H1 (cell line): ENCODE measurements at regions not wholly inside any gene's neighbourhood (a gene's known extent, or its start where the extent isn't known, plus 50 kb on each side); places are given as distances from the start of the nearest gene placed in this dataset.
A peak's percentile ranks its signal among the peaks of the same experiment; 100 is the strongest.

ENCODE experiments used
- CBX5 ChIP-seq: fragments of 300-800, 300-1000 bp; sonication (generic); IDR thresholded peaks from 2 replicates; pipeline ENCODE4 v1.7.1; 2016; ENCODE audit warnings: antibody characterized with exemption, low read length, low read depth
- EP300 ChIP-seq, 2 experiments: IDR thresholded peaks; 1 replicate in 1 of 2; 2 replicates in 1 of 2; pipeline ENCODE4 v1.6.1; 2011 to 2012; ENCODE audit warnings: low read depth in 2 of 2, low read length in 2 of 2, mild to moderate bottlenecking in 2 of 2, borderline replicate concordance in 1 of 2, inconsistent platforms in 1 of 2, moderate library complexity in 1 of 2
- HDAC2 ChIP-seq, 2 experiments: fragments of 300-600 bp in 1 of 2; sonication (generic) in 1 of 2; IDR thresholded peaks; 2 replicates each; pipeline ENCODE4 v1.6.1; 2011 to 2012; ENCODE audit warnings: low read depth in 2 of 2, low read length in 2 of 2, mild to moderate bottlenecking in 2 of 2, moderate library complexity in 2 of 2, borderline replicate concordance in 1 of 2, inconsistent platforms in 1 of 2
- RBBP5 ChIP-seq: IDR thresholded peaks from 2 replicates; pipeline ENCODE4 v1.7.1; 2012; ENCODE audit warnings: low read depth, mild to moderate bottlenecking, inconsistent platforms, low read length, moderate library complexity, borderline replicate concordance
- SP4 ChIP-seq: IDR thresholded peaks from 2 replicates; pipeline ENCODE4 v1.6.1; 2012; ENCODE audit warnings: low read length, inconsistent platforms
- TF ChIP-seq, protein P1 (sequence below): IDR thresholded peaks from 2 replicates; pipeline ENCODE4 v1.6.1; 2011; ENCODE audit warnings: low read depth, mild to moderate bottlenecking, low read length; ENCODE audit not compliant: insufficient read depth
- TF ChIP-seq, protein P2 (sequence below), 3 experiments: IDR thresholded peaks; 1 replicate in 2 of 3; 2 replicates in 1 of 3; pipeline versions ENCODE4 v1.5.1 to v1.6.1; 2011; ENCODE audit warnings: low read length in 3 of 3, mild to moderate bottlenecking in 3 of 3, inconsistent platforms in 2 of 3, low read depth in 1 of 3, moderate library complexity in 1 of 3; ENCODE audit not compliant: insufficient read depth in 1 of 3; ENCODE audit errors: control extremely low read depth in 1 of 3

DNA sequence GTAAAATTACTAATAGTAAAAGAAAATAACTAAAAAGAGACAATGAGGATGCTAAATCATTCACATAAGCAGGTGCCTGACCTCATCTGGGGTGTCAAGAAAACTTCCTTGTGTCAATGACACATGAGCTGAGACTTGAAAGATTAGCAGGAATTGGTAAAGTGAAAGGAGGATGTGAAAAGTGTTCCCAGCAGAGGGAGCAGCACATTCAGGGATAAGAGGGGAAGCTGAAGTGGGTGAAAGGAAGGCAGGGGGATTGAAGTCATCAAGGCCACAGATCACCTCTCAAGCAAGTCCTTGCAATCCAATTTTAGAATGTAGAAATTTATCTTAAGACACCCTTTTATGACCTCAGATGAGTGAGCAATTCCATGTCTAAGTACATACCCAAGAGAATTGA, 60.2 kb upstream of the ACP3 start:
- TF ChIP-seq CBX5 (no peak), EP300 (IDR thresholded peaks at IDR 0.05; ENCODE audit: borderline replicate concordance in 1 of 2, low read depth in 2 of 2, low read length in 2 of 2) (no peak), HDAC2 (IDR thresholded peaks at IDR 0.05; ENCODE audit: borderline replicate concordance in 1 of 2, low read depth in 2 of 2, low read length in 2 of 2) (no peak), SP4 (no peak), RBBP5 (no peak)
- TF ChIP-seq, protein P1, sequence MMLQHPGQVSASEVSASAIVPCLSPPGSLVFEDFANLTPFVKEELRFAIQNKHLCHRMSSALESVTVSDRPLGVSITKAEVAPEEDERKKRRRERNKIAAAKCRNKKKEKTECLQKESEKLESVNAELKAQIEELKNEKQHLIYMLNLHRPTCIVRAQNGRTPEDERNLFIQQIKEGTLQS: no peak
- TF ChIP-seq, protein P2, sequence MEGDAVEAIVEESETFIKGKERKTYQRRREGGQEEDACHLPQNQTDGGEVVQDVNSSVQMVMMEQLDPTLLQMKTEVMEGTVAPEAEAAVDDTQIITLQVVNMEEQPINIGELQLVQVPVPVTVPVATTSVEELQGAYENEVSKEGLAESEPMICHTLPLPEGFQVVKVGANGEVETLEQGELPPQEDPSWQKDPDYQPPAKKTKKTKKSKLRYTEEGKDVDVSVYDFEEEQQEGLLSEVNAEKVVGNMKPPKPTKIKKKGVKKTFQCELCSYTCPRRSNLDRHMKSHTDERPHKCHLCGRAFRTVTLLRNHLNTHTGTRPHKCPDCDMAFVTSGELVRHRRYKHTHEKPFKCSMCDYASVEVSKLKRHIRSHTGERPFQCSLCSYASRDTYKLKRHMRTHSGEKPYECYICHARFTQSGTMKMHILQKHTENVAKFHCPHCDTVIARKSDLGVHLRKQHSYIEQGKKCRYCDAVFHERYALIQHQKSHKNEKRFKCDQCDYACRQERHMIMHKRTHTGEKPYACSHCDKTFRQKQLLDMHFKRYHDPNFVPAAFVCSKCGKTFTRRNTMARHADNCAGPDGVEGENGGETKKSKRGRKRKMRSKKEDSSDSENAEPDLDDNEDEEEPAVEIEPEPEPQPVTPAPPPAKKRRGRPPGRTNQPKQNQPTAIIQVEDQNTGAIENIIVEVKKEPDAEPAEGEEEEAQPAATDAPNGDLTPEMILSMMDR (IDR thresholded peaks at IDR 0.05; ENCODE audit: control extremely low read depth in 1 of 3, insufficient read depth in 1 of 3, low read depth in 1 of 3, low read length in 3 of 3): peak; percentile 17 to 87 (median 82)
